Endometrium (tissue), 2 donors: ENCODE measurements at regions not wholly inside any gene's neighbourhood (a gene's known extent, or its start where the extent isn't known, plus 50 kb on each side); places are given as distances from the start of the nearest gene placed in this dataset.
"Not testable (repeated sequence)": the region's sequence is repeated elsewhere in the genome, so short reads cannot be mapped to it uniquely, and the experiment has no call there.

Source experiments
- FAIRE-seq: peaks from 2 replicates; lab custom pipeline; 2012; peaks lifted over from hg19 to GRCh38; lab: Jason Lieb, UNC
- donor health status: control.
- donor health status: control.

DNA sequence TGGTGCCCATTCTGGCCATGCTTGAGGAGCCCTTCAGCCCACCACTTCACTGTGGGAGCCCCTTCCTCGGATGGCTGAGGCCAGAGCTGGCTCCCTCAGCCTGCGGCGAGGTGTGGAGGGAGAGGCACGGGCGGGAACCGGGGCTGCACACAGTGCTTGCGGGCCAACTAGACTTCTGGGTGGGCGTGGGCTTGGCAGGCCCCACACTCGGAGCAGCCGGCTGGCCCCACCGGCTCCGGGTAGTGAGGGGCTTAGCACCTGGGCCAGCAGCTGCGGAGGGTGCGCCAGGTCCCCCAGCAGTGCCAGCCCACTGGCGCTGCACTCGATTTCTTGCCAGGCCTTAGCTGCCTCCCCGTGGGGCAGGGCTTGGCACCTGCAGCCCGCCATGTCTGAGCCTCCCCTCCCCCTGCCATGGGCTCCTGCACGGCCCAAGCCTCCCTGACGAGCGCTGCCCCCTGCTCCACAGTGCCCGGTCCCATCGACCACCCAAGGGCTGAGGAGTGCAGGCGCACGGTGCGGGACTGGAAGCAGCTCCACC is 554.2 kb downstream of the GABRG2 start:
- not testable (repeated sequence) for FAIRE-seq

DNA sequence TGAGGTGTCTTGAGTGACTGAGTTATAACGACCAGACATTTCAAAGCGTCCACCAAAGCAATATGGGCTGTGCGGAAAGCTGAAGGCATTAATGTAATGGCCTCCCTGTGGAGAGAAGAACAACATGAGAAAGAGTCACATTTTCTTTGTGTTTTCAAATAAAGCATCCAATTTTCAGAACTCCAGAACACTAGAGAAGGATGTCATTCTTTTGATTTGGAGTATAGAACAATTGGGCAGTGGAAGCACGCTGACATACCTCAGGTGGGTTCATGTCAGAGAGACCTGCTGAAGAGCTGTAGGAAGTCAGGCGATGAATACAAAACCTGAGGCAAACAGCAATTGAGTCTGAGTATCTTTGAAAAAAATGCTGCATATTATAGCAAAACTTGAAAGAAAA is 556.5 kb downstream of the GABRG2 start:
- FAIRE-seq, result no peak

DNA sequence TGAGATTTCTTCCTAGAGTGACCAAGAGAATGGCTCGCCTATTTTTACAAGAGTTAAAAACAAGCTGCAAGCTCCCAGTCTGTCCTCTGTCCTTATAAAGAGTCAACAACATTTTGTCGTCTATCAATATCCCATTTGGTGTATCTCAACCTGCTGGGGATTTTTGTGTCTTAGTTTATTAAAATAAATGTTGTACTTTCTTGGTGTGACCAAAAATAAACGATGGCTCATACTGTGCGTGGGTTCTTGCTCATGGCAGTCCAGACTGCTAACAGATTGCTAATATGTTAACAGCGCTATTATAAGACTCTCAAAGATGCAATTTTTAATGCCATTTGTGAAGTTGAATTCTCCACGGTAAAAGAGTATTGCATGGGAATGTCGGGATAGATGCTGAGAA is 569.9 kb downstream of the GABRG2 start:
- FAIRE-seq, result no peak

DNA sequence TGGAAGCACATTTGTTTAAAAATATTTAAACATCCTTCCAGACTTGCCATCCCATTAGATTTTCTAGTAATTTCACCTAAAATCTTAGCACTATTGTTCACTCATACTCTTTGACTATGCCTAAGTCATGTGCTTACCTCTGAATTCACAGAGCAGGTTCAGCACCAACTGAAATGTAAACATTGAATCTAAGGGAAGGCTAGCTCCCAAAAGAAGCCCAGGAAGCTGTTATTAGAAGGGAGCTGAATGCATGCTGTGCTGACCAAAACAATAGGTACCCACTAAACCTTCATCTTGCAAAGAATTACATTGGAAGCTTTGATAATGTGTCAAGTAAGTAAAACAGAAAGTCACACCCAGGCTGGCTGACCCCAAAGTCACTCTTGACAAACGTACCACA is 571.3 kb downstream of the GABRG2 start:
- FAIRE-seq, result no peak

DNA sequence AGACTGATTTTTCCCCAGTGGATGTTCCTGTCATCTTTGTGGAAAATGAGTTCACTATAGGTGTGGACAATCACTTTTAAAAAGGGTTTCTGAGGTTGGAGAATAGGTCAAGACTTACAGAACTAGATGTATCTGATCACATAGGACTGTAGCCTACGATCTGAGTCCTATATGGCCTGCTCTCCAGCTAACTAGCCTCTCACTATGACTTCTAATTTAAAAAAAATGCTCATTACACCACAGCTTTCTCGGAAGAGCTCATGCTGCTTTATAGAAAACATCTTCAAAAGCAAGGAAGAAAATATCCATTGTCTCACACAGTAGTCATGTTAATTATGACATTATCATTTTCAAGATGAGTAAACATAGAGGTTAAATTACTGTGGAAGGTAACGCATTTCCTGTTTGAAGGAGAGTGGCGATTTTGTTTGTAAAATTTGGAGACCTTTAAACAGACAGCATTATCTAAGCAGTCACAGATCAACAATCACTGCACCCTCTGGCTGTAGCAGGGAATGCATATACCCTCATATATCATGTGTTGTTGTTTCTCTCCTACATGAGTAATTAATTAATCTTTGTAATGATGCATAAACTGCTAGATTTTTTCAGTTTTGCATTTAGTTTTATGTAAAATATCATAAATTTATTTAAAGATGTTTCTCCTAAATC is 573.7 kb downstream of the GABRG2 start:
- no peak for FAIRE-seq

DNA sequence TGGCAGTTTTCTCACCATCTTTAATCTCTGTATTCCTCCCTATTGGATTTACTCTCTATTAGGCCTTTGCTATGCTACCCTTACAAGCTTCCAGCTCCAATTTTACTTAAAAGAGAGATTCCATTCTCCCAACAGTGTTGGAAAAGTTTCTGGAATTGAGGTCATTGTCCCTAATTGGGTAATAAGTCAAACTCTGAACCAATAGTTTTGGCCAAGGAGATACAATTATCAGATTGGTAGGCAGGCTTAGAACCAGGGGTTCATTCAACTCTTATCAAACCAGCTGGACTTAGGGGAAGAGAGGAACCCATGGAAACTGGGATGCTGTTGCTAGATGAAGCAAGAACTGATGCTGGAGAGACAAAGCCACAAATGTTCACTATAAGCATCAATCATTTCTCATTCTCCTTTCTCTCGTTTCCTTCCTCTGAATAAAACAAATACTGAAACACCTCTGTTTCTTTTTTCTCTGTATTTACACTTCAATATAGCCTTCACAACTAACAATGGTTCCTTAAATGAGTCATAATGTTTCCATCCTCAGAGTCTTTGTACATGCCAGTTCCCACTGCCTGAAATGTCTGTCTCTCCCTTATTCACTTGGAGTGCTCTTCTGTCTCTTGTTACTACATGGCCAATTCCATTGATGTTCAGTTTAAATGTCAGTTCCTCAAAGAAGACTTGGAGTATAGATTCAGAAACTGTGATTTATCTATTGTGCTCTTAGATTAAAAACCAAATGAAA is 587.3 kb downstream of the GABRG2 start:
- no peak for FAIRE-seq

DNA sequence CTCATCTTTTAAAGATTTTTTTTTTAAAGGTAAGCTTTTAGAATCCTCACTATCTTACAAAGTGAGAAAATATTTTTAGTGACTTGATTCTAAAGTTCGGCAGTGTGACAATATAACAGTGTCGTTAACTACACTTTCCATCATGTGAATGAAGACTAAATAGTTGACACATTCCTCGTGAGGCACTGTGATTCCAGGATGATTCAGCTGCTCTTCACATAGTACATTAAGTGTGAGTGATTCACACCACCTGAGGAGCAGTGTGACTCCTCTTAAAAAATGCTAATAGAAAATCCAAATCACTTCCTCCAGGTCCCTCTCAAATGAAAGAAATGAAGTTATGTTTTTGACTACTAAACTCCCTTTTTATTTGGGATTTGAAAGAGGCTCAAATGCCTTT is 589.5 kb downstream of the GABRG2 start:
- no peak for FAIRE-seq

DNA sequence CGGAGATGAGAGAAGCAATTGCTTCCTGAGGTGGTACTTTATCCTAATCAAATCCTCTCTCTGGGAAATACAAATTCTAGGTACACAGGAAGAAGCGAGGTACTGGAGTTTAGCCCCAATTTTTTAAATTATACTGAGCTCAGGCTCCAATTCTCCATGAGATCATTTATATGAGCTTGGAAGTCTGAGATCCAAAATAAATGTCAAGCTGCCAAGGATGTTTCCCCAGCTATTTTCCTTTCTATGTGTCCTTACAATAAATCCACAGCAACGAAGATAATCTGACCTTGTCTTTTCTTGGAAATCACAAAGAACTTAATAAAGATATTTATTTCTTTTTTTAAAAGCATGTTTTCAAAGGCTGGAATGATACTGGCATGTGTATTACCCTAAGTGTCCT is 597.3 kb downstream of the GABRG2 start:
- FAIRE-seq, result no peak

DNA sequence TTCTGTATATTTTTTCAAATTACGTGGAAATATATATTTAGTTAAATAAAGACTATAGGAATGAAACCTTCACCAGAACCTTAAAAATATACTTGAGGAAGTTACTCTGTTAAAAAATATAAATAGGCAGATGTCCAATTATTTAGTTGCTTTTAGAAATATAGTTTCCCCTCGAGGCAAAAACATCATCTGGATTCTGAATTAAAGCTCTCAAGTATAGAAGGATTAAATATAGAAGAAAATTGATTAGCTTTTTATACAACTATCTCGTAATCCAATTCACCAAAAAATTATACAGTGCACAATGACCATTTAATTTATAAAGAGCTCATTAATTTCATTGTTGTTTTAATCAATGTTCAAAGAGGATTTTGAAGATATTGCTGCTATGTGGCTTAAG is 601.4 kb downstream of the GABRG2 start:
- no peak for FAIRE-seq

DNA sequence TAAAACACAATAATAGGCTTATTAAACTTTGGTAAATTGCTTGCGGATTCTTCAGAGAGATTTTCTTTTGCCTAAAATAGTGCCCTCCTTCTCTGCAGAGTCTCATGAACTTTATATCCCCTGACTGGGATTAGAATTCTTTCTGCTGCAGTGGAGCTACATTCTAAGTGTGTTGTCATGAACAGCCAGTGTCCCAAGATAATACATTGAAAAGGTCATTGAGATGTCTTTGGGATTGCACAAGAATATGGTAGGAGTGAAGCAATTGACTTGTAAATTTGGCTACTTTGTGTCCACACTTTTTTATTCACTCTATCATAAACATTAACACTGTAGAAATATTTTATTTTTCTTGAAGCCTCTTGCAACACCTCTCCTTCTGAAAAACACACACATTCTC is 604.5 kb downstream of the GABRG2 start:
- FAIRE-seq, result no peak

DNA sequence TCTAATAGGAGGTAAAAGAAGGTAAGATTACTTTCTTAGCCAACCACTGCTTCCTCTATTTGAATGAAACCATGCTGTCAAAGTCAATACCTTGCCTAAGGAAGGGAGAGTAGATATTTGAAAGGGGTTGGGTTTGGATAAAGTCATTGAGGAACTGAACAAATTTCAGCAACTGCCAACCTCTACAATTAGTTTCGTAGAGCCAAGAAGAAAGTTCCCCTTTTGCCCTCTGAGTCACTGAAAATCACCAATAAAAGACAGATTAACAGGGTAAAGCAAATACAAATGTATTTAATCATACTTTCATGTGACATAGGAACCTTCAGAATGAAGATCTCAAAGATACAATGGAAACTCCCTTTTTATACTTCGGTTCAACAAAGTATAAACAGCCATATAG is 615.7 kb downstream of the GABRG2 start:
- FAIRE-seq, result no peak

DNA sequence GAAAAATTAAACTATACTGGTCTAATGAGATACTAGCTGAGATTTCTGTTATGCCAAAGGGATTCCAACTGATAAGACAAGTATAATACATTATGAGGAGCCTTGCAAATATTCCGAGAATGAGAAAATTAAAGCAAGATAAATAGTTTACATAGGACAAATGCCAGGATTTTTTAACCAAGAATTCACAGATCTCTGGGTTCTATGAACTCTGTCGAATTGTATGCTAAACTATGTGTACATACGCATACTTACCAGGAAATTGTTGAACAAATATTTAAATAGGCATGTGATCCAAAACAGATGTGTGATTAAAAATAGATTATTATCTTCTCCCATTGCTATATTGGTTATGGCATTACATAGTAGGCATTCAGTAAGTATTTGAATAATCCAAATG is 616.6 kb downstream of the GABRG2 start:
- FAIRE-seq, result no peak

DNA sequence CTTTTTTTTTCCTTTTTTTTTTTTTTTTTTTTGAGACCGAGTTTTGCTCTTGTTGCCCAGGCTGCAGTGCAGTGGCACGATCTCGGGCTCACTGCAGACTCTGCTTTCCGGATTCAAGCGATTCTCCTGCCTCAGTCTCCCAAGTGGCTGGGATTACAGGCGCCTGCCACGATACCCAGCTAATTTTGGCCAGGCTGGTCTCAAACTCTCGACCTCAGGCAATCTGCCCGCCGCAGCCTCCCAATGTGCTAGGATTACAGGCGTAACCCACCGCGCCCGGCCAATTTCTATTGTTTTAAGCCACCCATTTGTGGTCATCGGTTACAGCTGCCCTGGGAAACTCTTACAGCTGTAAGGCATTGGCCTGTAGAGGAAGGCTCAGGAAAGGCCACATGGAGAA is 617.7 kb downstream of the GABRG2 start:
- FAIRE-seq, result no peak

DNA sequence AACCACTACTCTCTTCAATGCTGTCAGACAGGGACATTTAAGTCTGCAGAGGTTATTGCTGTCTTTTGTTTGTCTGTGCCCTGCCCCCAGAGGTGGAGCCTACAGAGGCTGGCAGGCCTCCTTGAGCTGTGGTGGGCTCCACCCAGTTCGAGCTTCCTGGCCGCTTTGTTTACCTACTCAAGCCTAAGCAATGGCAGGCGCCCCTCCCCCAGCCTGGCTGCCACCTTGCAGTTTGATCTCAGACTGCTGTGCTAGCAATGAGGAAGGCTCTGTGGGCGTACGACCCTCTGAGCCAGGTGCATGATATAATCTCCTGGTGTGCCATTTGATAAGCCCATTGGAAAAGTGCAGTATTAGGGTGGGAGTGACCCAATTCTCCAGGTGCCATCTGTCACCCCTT is 628.7 kb downstream of the GABRG2 start:
- not testable (repeated sequence) for FAIRE-seq

DNA sequence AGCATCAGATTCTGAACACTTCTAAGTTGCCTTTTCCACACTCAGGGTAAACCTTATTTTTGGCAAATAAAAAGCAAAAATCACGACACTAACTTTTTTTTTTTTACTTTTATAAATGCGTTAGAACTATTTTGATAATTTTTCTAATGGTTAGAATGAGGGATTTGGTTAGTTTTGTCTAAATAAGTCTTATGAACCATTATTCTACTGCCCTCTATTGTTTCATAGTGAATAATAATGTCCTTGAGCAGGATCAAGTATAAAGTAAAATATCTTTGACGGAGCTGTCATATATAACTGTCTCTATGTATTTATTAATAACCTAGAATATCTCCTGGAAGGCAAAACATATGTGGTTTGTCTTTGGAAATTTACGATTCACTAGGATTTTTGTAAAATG is 631.8 kb downstream of the GABRG2 start:
- peak; percentile 51 for FAIRE-seq

DNA sequence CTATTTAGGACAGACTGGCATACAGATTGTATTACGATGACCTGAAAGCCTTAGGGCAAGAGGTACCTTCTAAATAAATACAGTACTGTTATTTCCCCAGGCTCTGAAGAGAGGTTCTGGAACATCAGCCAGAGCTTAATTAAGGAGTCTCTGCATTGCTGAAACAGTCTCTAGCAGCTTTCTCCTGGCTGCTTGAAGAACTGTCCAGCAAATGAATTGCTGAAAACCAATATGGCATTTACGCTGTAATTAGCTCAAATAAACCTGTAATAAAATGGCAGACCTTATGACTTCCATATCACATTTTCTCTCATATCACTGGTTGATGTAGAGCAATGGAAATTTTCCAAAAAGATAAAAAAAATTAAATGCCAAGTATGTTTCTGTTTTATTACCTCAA is 636.3 kb downstream of the GABRG2 start:
- no peak for FAIRE-seq

DNA sequence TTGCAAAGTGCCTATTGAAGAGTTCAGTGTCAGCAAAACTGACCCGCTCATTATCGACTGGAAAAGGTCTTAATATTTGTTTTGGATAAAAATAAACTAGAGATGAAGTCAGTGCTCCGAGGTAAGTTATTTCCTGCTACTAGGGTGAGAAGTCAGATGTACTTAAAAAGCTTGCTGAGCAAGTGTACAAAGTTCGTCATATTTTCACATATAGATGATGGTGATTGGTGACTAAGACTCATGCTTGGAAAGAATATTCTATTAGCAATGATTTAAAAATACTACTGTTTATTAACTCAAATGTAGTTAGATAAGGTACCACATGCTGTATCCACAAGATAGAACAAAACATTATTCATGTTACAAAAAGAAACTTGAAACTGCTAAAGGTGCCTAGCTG is 643.7 kb downstream of the GABRG2 start:
- FAIRE-seq, result no peak

DNA sequence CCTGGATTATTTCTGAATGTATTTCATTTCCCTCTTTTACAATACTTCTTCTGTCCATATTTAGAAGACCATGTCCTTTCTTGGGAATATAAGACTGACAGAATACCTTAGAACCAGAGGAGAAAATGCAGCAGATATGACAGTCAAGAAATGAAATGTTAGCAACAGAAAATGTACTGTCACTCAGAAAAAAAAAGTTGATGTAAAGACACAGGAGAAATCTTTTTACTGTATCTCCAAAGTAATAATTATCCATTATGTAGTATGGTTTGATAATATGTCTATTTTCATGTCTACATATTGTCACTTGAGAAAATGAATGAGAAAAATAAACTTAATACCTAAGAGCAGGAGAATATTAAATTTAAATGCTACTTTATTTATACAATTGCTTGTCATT is 652.1 kb downstream of the GABRG2 start:
- FAIRE-seq, result no peak

DNA sequence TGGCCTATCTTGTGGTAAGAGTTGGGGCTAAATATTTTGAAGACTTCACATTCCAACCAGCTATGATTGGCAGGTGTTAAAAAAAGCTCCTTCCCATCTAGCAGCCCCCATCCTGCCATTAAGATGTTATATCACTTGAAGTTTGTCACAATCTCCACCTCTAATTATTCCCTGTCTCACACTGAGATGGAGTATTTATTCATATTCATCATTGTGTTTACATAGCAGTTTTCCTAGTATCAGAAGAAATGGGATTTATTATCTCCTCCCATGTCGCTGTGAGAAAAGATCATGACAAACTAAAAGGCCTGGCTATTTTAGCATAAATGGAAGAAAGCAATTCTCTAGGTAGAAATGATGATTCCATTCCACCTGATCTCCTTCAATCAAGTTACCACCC is 653.6 kb downstream of the GABRG2 start:
- no peak for FAIRE-seq

DNA sequence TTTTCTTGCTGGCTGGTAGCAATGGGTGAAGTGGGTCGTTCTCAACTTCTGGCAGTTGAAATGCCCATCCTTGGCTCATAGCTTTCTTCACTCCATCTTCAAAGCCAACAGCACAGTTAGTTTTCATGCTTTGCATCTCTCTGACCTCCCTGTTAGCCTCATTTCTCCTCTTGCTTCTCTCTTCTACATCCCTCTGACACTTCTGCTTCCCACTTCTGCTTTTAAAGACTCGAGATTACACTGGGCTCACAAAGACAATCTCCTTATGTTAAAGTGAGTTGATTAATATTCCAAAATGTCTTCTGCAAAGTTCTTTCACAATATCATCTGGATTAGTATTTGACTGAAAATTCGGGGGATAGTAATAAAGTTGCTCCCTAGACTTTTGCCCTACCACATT is 684.8 kb upstream of the CCNG1 start:
- no peak for FAIRE-seq

DNA sequence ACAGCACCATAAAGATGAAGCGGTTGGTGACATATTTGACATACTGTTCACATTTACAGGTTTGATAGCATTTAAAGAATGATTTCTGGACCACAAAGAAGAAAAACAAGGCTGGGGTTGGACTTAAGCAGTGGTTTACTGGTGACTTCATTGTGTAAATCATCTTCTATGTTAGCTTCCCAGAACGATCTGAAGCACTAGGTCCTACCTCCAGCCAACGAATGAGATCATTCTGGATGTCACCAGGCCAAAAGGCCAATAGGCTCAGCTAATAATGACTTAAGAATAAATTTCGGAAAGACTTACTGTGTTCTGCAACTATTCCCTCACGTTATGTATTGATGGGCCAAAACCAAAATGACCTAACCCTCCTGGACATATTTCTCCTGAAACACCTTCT is 675.3 kb upstream of the CCNG1 start:
- FAIRE-seq, result no peak

DNA sequence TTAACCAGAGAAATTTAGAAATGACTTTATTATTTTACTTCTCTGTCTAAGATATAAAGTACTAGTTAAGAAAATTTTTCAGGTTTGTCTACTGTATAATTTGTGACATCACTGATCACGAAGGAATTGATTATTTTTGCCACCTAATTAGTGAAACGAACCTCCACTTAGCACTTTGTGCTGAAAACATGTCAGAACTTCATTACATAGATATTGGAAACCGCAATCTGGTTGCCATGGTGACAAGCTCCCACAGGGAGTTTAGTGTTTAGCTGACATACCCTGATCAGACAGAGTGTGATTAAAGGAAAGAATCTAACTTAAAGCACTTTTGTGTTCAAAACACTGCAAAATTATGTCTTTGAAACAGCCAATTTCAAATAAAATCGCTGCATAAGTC is 668.4 kb upstream of the CCNG1 start:
- FAIRE-seq, result no peak

DNA sequence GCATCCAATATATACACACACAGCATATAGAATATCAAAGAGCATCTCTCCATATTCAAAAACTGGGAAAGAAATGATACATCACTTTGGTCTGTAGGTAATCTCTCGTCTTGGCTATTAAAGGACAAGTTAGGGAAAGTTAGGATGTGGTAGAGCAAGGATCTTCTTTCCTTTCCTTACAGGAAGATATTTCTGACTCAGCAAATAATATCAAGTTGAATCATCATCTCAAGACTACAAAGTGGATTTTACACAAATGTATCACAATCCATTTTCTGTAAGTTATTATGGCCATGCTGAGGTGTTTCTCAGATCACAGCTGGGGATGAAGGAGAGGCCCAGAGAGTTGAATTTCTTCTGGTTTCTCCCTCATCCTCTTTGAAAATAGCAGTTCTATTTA is 651.7 kb upstream of the CCNG1 start:
- no peak for FAIRE-seq

DNA sequence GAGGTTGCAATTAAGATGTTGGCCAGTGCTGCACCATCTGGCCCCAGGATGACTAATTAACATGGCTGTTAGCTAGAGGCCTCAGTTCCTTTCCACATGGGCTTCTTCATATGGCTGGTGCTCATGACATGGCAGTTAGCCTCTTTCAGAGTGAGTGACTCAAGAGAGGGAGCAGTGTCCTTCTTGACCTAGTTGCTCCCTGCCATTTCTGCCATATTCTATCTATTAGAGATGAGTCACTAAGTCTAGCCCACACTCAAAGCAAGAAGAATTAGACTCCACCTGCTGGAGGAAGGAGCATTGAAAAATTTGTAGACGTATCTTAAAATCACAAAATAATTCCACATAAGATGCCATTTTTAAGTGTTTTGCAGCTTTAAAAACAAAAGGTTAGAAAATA is 651.2 kb upstream of the CCNG1 start:
- no peak for FAIRE-seq
